GM12864 (cell line): ENCODE measurements at regions not wholly inside any gene's neighbourhood (a gene's known extent, or its start where the extent isn't known, plus 50 kb on each side); places are given as distances from the start of the nearest gene placed in this dataset.

Experiments
- DNase-seq: peaks from one replicate; pipeline ENCODE4 v3.0.0-alpha.2; 2011; ENCODE audit warnings: low read depth
- H3K4me3 ChIP-seq: 2 replicates; pipeline ENCODE4 v1.5.1; 2011; ENCODE audit warnings: mild to moderate bottlenecking, low read depth, low read length, control low read depth
- CTCF ChIP-seq: IDR thresholded peaks from 2 replicates; pipeline ENCODE4 v1.5.1; 2011; ENCODE audit warnings: low read depth, mild to moderate bottlenecking, moderate library complexity, low read length, control low read depth, inconsistent platforms; ENCODE audit errors: missing control alignments

DNA sequence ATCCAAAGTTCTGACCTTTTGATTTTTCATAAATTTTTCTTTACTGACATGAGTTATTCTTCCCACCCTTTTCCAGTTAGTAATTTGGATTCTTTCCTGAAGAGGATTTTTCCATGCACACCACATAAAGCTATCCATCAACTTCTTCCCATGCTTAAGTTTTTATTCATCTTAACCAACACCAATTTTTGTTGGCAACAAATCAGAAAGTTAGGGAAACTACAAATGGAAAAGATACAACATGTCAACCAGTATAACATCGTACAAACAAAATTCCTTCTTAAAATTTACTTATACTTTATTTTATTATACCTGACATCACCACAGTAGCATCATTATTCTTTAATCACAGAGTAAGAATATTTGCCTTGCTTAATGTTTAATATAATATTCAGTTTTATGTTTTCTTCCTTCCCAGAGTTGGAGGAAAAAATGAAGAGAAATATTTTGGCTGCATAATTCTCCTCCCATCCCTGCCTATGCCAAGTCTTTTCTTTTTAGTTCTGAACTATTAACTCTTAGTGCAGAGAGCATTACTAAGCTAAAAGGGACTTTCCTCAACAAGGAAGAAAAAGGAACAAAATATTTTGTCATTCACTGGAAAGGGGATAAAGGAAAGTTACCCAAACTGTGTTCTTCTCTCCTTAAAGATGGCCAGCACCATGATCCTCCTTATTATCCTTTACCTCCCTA is 67.5 kb upstream of the MEOX2 start:
- DNase-seq = no peak
- no peak for TF ChIP-seq CTCF

DNA sequence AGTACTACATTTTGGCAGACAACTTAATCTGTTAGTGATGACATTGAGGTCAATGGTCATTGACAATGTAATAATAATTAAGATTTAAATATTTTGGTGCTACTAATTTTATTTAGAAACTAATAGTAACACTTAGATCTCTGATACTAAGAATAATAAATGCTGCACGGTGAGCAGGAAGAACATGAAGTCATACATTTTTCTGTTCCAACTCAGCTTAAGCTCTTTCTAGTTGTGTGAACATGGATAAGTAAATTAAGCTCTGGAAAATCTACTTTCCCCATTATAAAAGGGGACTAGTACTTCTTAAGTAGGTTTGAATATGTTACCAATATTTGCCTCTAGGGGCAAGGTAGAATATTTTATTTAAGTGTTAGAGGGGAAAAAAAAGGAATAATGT is 65.9 kb upstream of the MEOX2 start:
- TF ChIP-seq CTCF = no peak
- H3K4me3 ChIP-seq = no peak overlapping the region
- DNase-seq = no peak

More for the DNA sequence above, 67.5 kb upstream of the MEOX2 start:
- no peak overlapping the region for H3K4me3 ChIP-seq

DNA sequence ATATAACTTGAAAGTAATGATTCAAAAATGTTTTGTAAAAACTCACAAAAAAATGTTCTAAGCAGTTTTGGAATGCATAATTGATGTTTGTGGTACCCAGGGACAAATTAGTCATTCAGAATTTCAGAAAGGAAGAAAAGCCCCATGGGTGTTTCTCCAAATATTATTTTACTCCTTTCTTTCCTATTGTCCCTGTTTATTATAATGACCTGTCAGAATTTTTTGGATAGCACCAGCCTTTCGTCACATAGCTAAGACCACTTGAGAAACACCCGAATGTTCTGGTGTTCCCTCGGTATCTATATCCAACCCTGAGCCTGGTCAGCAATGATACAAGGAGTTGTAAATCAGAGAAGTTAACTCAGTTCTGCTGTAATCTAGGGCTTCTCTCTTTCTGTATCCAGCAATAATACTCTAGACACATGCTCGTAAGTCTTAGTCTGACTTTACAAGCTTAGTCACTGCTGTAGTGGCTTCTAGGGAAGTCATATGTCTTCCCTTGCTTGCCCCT is 64.8 kb upstream of the MEOX2 start:
- no peak for DNase-seq

DNA sequence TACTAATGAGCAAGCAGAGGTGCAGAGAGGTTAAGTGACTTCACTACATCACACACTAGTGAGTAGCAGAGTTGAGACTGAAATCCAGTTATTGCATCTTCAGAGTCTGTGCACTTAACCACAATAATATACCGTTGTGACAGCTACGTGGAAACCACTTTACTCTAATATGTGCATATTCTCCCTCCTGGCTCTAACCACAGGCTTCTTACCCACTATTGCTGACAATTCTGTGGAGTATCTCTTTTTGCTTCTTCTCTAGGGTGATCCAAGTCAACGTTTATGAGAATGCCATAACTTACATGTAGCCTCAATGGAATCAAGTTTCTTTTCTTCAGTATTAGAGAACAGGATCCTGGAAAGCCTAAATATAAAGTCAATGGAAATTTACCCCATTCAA is 64.2 kb upstream of the MEOX2 start:
- no peak for TF ChIP-seq CTCF
- H3K4me3 ChIP-seq = no peak overlapping the region
- DNase-seq = no peak

More for the DNA sequence above, 64.8 kb upstream of the MEOX2 start:
- H3K4me3 ChIP-seq = no peak overlapping the region
- no peak for TF ChIP-seq CTCF

DNA sequence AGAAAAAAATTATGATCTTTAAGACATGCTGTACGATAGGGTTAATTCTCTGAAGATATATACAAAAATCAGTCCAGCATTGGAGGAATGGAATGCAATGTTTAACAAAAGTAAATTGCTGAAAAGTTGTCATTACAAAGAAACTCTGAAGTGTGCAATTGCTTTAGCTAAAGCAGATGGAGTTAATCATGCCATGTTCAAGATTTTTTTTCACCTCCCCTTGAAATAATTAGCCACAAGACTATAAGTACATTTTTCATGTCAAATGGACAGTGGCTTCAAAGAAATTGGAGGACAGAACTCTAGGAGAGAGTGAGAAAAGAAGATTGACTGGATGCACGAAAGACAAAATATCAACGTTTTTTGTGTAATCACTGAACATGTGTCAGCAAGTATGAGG is 63.1 kb upstream of the MEOX2 start:
- no peak for TF ChIP-seq CTCF
- no peak overlapping the region for H3K4me3 ChIP-seq
- no peak for DNase-seq

GRCh38 chr7:15747712-15748111 is 61.2 kb upstream of the MEOX2 start:
- no peak for DNase-seq
- no peak for TF ChIP-seq CTCF
- H3K4me3 ChIP-seq = no peak overlapping the region

- no peak overlapping the region for H3K4me3 ChIP-seq
- no peak for DNase-seq
- no peak for TF ChIP-seq CTCF
These were observed 60.8 kb upstream of the MEOX2 start for GRCh38 chr7:15747301-15747700.
